ENCODE measurements at regions not wholly inside any gene's neighbourhood (a gene's known extent, or its start where the extent isn't known, plus 50 kb on each side); places are given as distances from the start of the nearest gene placed in this dataset.

GRCh38 chr9:135385793-135386192, 93.8 kb upstream of the PPP1R26 start:
- TF ChIP-seq NFRKB (IDR thresholded peaks at IDR 0.05) (no peak), HDGF (IDR thresholded peaks at IDR 0.05; ENCODE audit: borderline replicate concordance) (no peak), TARDBP (IDR thresholded peaks at IDR 0.05) (no peak), FOXK2 (IDR thresholded peaks at IDR 0.05) (no peak), SP1 (IDR thresholded peaks at IDR 0.05) (no peak), ARNT (IDR thresholded peaks at IDR 0.05) (no peak), ELF4 (IDR thresholded peaks at IDR 0.05) (no peak), L3MBTL2 (conservative IDR thresholded peaks at IDR 0.05) (no peak), BHLHE40 (IDR thresholded peaks at IDR 0.05; ENCODE audit: borderline replicate concordance) (no peak), LEF1 (IDR thresholded peaks at IDR 0.05; ENCODE audit: borderline replicate concordance) (no peak), FOXA1 (IDR thresholded peaks at IDR 0.05) (no peak), CTBP1 (IDR thresholded peaks at IDR 0.05; ENCODE audit: borderline replicate concordance) (no peak), PKNOX1 (IDR thresholded peaks at IDR 0.05) (no peak), SUZ12 (IDR thresholded peaks at IDR 0.05) (no peak), ZNF384 (IDR thresholded peaks at IDR 0.05) (no peak), FOXM1 (IDR thresholded peaks at IDR 0.05; ENCODE audit: borderline replicate concordance) (no peak)
- ChIA-PET POLR2A (no interaction called here), CTCF (interaction anchor here (0.6 kb wide), 1 partner anchor 1027 kb away, joined by 5 read pairs; no protein-coding TSS in a partner anchor)
- no peak for DNase-seq (ENCODE audit: extremely low spot score)

- no peak for TF ChIP-seq ZNF384 (IDR thresholded peaks at IDR 0.05)
- TF ChIP-seq L3MBTL2 (conservative IDR thresholded peaks at IDR 0.05), result no peak
- TF ChIP-seq LEF1 (IDR thresholded peaks at IDR 0.05; ENCODE audit: borderline replicate concordance), result no peak
- no peak for TF ChIP-seq FOXA1 (IDR thresholded peaks at IDR 0.05)
- no peak for TF ChIP-seq SP1 (IDR thresholded peaks at IDR 0.05)
- TF ChIP-seq FOXM1 (IDR thresholded peaks at IDR 0.05; ENCODE audit: borderline replicate concordance), result no peak
- TF ChIP-seq CTBP1 (IDR thresholded peaks at IDR 0.05; ENCODE audit: borderline replicate concordance), result no peak
- no peak for TF ChIP-seq ELF4 (IDR thresholded peaks at IDR 0.05)
- TF ChIP-seq SUZ12 (IDR thresholded peaks at IDR 0.05), result no peak
- no peak for TF ChIP-seq BHLHE40 (IDR thresholded peaks at IDR 0.05; ENCODE audit: borderline replicate concordance)
- TF ChIP-seq PKNOX1 (IDR thresholded peaks at IDR 0.05), result no peak
- TF ChIP-seq FOXK2 (IDR thresholded peaks at IDR 0.05), result no peak
- TF ChIP-seq TARDBP (IDR thresholded peaks at IDR 0.05), result no peak
- TF ChIP-seq NFRKB (IDR thresholded peaks at IDR 0.05), result no peak
- TF ChIP-seq ARNT (IDR thresholded peaks at IDR 0.05), result no peak
- ChIA-PET CTCF (no interaction called here), POLR2A (no interaction called here)
- DNase-seq (ENCODE audit: extremely low spot score), result no peak
Measured at GRCh38 chr9:135387976-135388375, 91.6 kb upstream of the PPP1R26 start.

- TF ChIP-seq CTBP1 (IDR thresholded peaks at IDR 0.05; ENCODE audit: borderline replicate concordance) (no peak), FOXA1 (IDR thresholded peaks at IDR 0.05) (no peak), SP1 (IDR thresholded peaks at IDR 0.05) (no peak), ARNT (IDR thresholded peaks at IDR 0.05) (no peak), SUZ12 (IDR thresholded peaks at IDR 0.05) (no peak), HDGF (IDR thresholded peaks at IDR 0.05; ENCODE audit: borderline replicate concordance) (no peak), TARDBP (IDR thresholded peaks at IDR 0.05) (no peak), LEF1 (IDR thresholded peaks at IDR 0.05; ENCODE audit: borderline replicate concordance) (no peak), BHLHE40 (IDR thresholded peaks at IDR 0.05; ENCODE audit: borderline replicate concordance) (no peak), ZNF384 (IDR thresholded peaks at IDR 0.05) (no peak), NFRKB (IDR thresholded peaks at IDR 0.05) (no peak), L3MBTL2 (conservative IDR thresholded peaks at IDR 0.05) (no peak), FOXK2 (IDR thresholded peaks at IDR 0.05) (no peak), FOXM1 (IDR thresholded peaks at IDR 0.05; ENCODE audit: borderline replicate concordance) (no peak), PKNOX1 (IDR thresholded peaks at IDR 0.05) (no peak), ELF4 (IDR thresholded peaks at IDR 0.05) (no peak)
- CTCF ChIA-PET, result no interaction called here
- POLR2A ChIA-PET, result no interaction called here
- no peak for DNase-seq (ENCODE audit: extremely low spot score)
Measured at GRCh38 chr9:135388530-135388929, 91.1 kb upstream of the PPP1R26 start.

DNA sequence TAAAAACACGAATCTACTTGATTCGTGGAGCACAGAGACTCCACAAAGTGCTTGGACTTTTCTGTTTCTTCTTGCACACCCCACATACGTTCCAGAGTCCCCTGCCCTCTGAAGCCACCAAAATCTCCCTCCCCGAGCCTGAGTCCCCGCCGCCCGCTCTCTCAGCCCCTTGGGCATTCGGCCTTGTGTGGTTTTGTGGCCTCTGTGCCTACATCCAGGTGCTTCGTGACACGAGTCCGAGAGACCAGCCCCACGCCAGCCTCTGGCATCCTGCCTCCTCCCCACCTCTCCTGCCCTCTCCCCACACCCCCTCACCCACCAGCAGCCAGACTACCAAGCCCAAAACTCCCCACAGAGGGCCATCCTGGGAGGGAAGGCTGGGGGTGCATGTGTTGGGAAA, 87.8 kb upstream of the PPP1R26 start:
- POLR2A ChIA-PET, result no interaction called here
- CTCF ChIA-PET, result no interaction called here
- DNase-seq (ENCODE audit: extremely low spot score), result no peak
- TF ChIP-seq SUZ12 (IDR thresholded peaks at IDR 0.05) (no peak), ZNF384 (IDR thresholded peaks at IDR 0.05) (no peak), ELF4 (IDR thresholded peaks at IDR 0.05) (no peak), ARNT (IDR thresholded peaks at IDR 0.05) (no peak), PKNOX1 (IDR thresholded peaks at IDR 0.05) (no peak), LEF1 (IDR thresholded peaks at IDR 0.05; ENCODE audit: borderline replicate concordance) (no peak), L3MBTL2 (conservative IDR thresholded peaks at IDR 0.05) (no peak), SP1 (IDR thresholded peaks at IDR 0.05) (no peak), TARDBP (IDR thresholded peaks at IDR 0.05) (no peak), FOXK2 (IDR thresholded peaks at IDR 0.05) (no peak), CTBP1 (IDR thresholded peaks at IDR 0.05; ENCODE audit: borderline replicate concordance) (no peak), HDGF (IDR thresholded peaks at IDR 0.05; ENCODE audit: borderline replicate concordance) (no peak), FOXM1 (IDR thresholded peaks at IDR 0.05; ENCODE audit: borderline replicate concordance) (no peak), NFRKB (IDR thresholded peaks at IDR 0.05) (no peak), FOXA1 (IDR thresholded peaks at IDR 0.05) (no peak), BHLHE40 (IDR thresholded peaks at IDR 0.05; ENCODE audit: borderline replicate concordance) (no peak)

DNA sequence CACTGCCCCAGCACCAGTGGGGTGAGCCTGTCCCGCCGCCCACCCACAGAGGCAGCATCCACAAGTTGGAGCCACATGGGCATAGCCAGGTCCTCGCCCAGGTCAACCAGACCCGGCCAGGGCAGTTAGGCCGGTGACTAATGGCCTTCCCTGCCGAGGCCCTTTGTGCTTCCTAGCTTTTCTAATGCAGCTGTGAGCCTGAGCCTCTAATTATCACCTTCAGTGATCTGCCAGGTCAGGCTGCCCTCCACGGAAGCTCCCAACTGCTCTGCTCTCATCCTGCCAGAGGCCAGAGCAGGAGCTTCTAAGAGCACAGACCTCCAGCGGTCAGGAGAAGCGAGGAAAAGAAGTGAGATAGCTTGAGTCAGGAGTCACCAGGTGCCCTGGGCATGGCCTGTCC, 87.1 kb upstream of the PPP1R26 start:
- ChIA-PET POLR2A (no interaction called here), CTCF (interaction anchor here (0.6 kb wide), 1 partner anchor 211 kb away, joined by 4 read pairs; no protein-coding TSS in a partner anchor)
- TF ChIP-seq HDGF (IDR thresholded peaks at IDR 0.05; ENCODE audit: borderline replicate concordance), result no peak
- no peak for TF ChIP-seq BHLHE40 (IDR thresholded peaks at IDR 0.05; ENCODE audit: borderline replicate concordance)
- no peak for DNase-seq (ENCODE audit: extremely low spot score)

Data from HEK293T (cell line).